ENCODE measurements at regions not wholly inside any gene's neighbourhood (a gene's known extent, or its start where the extent isn't known, plus 50 kb on each side); places are given as distances from the start of the nearest gene placed in this dataset.

DNA sequence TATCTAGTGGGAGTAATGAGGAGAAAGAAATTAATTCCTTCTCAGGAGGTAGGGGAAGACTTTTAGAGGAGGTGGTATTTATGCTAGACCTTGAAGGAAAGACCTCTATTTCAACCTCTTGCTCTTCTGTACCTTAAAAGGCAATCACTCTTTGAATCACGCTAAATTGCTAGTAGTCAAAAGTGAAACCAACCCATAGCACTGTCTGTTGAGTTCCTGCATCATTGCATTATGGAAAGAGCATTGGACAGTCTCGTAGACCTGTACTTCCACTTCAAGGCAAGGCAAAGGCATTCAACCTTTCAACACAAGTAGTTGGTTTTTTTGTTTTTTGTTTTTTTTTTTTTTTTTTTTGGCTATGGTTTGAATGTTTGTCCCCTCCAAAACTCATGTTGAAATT is 770.4 kb downstream of the ETS1 start:
- Histone ChIP-seq H3K36me3 (replicated peaks; ENCODE audit: low read depth, low read length) (no peaks in the 10 kb centered on the region), H3K9ac (ENCODE audit: low read length) (no peak overlapping the region), H3K4me2 (ENCODE audit: low read length) (no peak overlapping the region), H3K4me1 (ENCODE audit: low read length) (no peaks in the 10 kb centered on the region), H3K4me3 (ENCODE audit: low read length) (no peak overlapping the region), H4K20me1 (ENCODE audit: insufficient read depth, low read length) (no peaks in the 10 kb centered on the region), H3K27ac (ENCODE audit: low read length) (no peak overlapping the region), H3K79me2 (ENCODE audit: low read length) (no peaks in the 10 kb centered on the region), H3K9me3 (ENCODE audit: insufficient read depth, low read length) (no peaks in the 10 kb centered on the region), H2AFZ (ENCODE audit: low read depth, low read length) (no peak overlapping the region), H3K27me3 (ENCODE audit: low read depth, low read length) (no peaks in the 10 kb centered on the region; the same call in 1 of the 2 replicates)
- TF ChIP-seq, protein P1, sequence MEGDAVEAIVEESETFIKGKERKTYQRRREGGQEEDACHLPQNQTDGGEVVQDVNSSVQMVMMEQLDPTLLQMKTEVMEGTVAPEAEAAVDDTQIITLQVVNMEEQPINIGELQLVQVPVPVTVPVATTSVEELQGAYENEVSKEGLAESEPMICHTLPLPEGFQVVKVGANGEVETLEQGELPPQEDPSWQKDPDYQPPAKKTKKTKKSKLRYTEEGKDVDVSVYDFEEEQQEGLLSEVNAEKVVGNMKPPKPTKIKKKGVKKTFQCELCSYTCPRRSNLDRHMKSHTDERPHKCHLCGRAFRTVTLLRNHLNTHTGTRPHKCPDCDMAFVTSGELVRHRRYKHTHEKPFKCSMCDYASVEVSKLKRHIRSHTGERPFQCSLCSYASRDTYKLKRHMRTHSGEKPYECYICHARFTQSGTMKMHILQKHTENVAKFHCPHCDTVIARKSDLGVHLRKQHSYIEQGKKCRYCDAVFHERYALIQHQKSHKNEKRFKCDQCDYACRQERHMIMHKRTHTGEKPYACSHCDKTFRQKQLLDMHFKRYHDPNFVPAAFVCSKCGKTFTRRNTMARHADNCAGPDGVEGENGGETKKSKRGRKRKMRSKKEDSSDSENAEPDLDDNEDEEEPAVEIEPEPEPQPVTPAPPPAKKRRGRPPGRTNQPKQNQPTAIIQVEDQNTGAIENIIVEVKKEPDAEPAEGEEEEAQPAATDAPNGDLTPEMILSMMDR (IDR thresholded peaks at IDR 0.05; ENCODE audit: low read depth, low read length): no peak
- no peak for TF ChIP-seq EZH2phosphoT487 (IDR thresholded peaks at IDR 0.05; ENCODE audit: low read depth)

DNA sequence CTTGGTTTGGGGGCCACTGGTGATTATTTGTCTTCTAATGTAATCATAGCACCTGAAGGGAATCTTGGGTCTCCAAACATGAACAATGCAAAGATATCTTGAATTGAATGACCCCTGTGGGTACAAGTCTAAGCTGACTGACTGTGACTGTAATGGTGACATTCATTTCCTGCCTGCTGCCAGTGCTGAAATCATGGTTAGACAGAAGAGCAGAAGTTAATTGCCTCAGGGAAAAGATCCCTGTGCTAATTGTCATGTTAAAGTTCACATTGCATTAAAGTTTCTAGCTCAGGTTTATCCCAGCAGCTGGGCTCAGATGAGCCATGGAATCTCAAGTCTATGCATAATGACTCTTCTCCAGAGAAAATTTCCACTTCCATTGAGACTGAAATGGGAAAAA is 772.0 kb downstream of the ETS1 start:
- no peak overlapping the region for H3K4me3 ChIP-seq (ENCODE audit: low read length)
- no peaks in the 10 kb centered on the region for H3K9me3 ChIP-seq (ENCODE audit: insufficient read depth, low read length)
- H3K36me3 ChIP-seq (replicated peaks; ENCODE audit: low read depth, low read length): no peaks in the 10 kb centered on the region
- no peak for TF ChIP-seq EZH2phosphoT487 (IDR thresholded peaks at IDR 0.05; ENCODE audit: low read depth)
- TF ChIP-seq, protein P1 (IDR thresholded peaks at IDR 0.05; ENCODE audit: low read depth, low read length): no peak
- H3K27me3 ChIP-seq (ENCODE audit: low read depth, low read length): no peaks in the 10 kb centered on the region; the same call in 1 of the 2 replicates
- H3K4me2 ChIP-seq (ENCODE audit: low read length): no peak overlapping the region
- H3K79me2 ChIP-seq (ENCODE audit: low read length): no peaks in the 10 kb centered on the region
- H4K20me1 ChIP-seq (ENCODE audit: insufficient read depth, low read length): no peaks in the 10 kb centered on the region
- H3K9ac ChIP-seq (ENCODE audit: low read length): no peak overlapping the region
- no peak overlapping the region for H3K27ac ChIP-seq (ENCODE audit: low read length)
- H3K4me1 ChIP-seq (ENCODE audit: low read length): no peaks in the 10 kb centered on the region
- no peak overlapping the region for H2AFZ ChIP-seq (ENCODE audit: low read depth, low read length)

DNA sequence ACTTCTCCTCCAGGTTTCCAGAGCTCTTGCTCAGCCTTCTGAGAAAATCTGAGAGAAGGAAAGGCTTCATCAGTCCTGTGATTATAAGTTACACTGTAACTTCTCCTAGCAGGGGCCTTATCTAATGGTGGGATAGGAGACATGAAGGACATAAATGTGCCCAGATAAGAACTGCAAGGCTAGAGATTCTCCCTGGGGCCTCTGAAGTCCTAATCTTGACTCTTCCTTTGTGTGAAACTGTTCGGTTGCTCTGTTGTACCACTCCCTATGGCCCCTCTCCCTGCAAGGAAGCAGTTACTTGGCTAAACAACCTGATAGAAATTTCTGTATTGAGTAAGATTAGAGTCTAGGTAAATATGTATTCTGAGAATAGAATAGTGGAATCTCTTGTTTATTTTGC is 780.9 kb downstream of the ETS1 start:
- H3K27me3 ChIP-seq (ENCODE audit: low read depth, low read length): no peaks in the 10 kb centered on the region
- H3K4me1 ChIP-seq (ENCODE audit: low read length): no peaks in the 10 kb centered on the region
- no peak overlapping the region for H3K4me2 ChIP-seq (ENCODE audit: low read length)
- no peak overlapping the region for H2AFZ ChIP-seq (ENCODE audit: low read depth, low read length)
- H3K9me3 ChIP-seq (ENCODE audit: insufficient read depth, low read length): no peaks in the 10 kb centered on the region
- H3K4me3 ChIP-seq (ENCODE audit: low read length): no peak overlapping the region
- H3K27ac ChIP-seq (ENCODE audit: low read length): no peak overlapping the region
- no peak overlapping the region for H3K9ac ChIP-seq (ENCODE audit: low read length)
- H3K36me3 ChIP-seq (replicated peaks; ENCODE audit: low read depth, low read length): no peaks in the 10 kb centered on the region
- no peaks in the 10 kb centered on the region for H4K20me1 ChIP-seq (ENCODE audit: insufficient read depth, low read length)
- TF ChIP-seq, protein P1 (IDR thresholded peaks at IDR 0.05; ENCODE audit: low read depth, low read length): no peak
- no peak for TF ChIP-seq EZH2phosphoT487 (IDR thresholded peaks at IDR 0.05; ENCODE audit: low read depth)
- H3K79me2 ChIP-seq (ENCODE audit: low read length): no peaks in the 10 kb centered on the region

DNA sequence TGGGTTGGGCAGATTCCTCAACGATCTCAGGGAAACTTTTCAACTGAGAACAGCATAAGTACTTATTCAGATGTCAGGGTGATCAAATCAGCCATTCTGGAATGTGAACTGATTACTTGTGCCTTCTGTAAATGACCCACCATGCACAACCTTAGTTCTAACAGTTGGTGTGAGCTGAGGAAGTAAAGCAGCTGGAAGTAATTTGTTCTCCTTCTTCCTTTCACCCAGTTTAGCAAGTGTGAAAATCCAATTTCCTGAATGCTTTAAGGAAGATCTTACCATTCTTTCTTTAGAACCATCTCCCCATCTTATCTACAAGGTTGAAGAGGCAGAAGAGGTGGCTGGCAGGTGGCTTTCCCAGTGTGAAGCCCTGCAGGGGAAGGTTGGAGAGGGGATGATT is 781.6 kb downstream of the ETS1 start:
- no peaks in the 10 kb centered on the region for H4K20me1 ChIP-seq (ENCODE audit: insufficient read depth, low read length)
- TF ChIP-seq EZH2phosphoT487 (IDR thresholded peaks at IDR 0.05; ENCODE audit: low read depth): no peak
- TF ChIP-seq, protein P1 (IDR thresholded peaks at IDR 0.05; ENCODE audit: low read depth, low read length): no peak
- no peaks in the 10 kb centered on the region for H3K36me3 ChIP-seq (replicated peaks; ENCODE audit: low read depth, low read length)
- no peaks in the 10 kb centered on the region for H3K27me3 ChIP-seq (ENCODE audit: low read depth, low read length)
- H2AFZ ChIP-seq (ENCODE audit: low read depth, low read length): no peak overlapping the region
- H3K4me2 ChIP-seq (ENCODE audit: low read length): no peak overlapping the region
- no peaks in the 10 kb centered on the region for H3K79me2 ChIP-seq (ENCODE audit: low read length)
- no peak overlapping the region for H3K4me3 ChIP-seq (ENCODE audit: low read length)
- H3K4me1 ChIP-seq (ENCODE audit: low read length): no peaks in the 10 kb centered on the region
- no peaks in the 10 kb centered on the region for H3K9me3 ChIP-seq (ENCODE audit: insufficient read depth, low read length)
- no peak overlapping the region for H3K27ac ChIP-seq (ENCODE audit: low read length)
- no peak overlapping the region for H3K9ac ChIP-seq (ENCODE audit: low read length)

Measured in OCI-LY3 (cell line).